ENCODE measurements at regions not wholly inside any gene's neighbourhood (a gene's known extent, or its start where the extent isn't known, plus 50 kb on each side); places are given as distances from the start of the nearest gene placed in this dataset.

GRCh38 chr4:11739992-11740391 lies 311.3 kb upstream of the HS3ST1 start:
- H2AK5ac ChIP-seq (ENCODE audit: low read depth, low read length): no peak overlapping the region
- no peak for TF ChIP-seq EP300 (IDR thresholded peaks at IDR 0.05; ENCODE audit: borderline replicate concordance in 1 of 2, low read depth in 2 of 2, low read length in 2 of 2)
- TF ChIP-seq ASH2L (IDR thresholded peaks at IDR 0.05; ENCODE audit: low read length): no peak
- TF ChIP-seq SIN3A (conservative IDR thresholded peaks at IDR 0.05 in 1 of 2, IDR thresholded peaks at IDR 0.05 in 1 of 2; ENCODE audit: low read depth in 1 of 2, low read length in 2 of 2): no peak
- TF ChIP-seq NRF1 (IDR thresholded peaks at IDR 0.05; ENCODE audit: low read depth, low read length): no peak
- TF ChIP-seq HDAC2 (IDR thresholded peaks at IDR 0.05; ENCODE audit: borderline replicate concordance in 1 of 2, low read depth in 2 of 2, low read length in 2 of 2): no peak
- TF ChIP-seq EZH2 (IDR thresholded peaks at IDR 0.05; ENCODE audit: low read depth, low read length, severe bottlenecking): no peak
- TF ChIP-seq CTBP2 (IDR thresholded peaks at IDR 0.05; ENCODE audit: borderline replicate concordance, insufficient read depth, insufficient read length, low read length): no peak
- no peak for TF ChIP-seq CTCF (IDR thresholded peaks at IDR 0.05; ENCODE audit: control extremely low read depth in 1 of 3, insufficient read depth in 1 of 3, low read depth in 1 of 3, low read length in 3 of 3)
- TF ChIP-seq CHD2 (IDR thresholded peaks at IDR 0.05; ENCODE audit: low read length): no peak

More at GRCh38 chr4:11739992-11740391, 311.3 kb upstream of the HS3ST1 start:
- Histone ChIP-seq H2BK15ac (ENCODE audit: low read length) (no peak overlapping the region), H2AFZ (ENCODE audit: low read length) (no peak overlapping the region), H3K14ac (ENCODE audit: insufficient read length) (no peak overlapping the region), H2BK5ac (ENCODE audit: low read depth, low read length) (no peak overlapping the region), H4K20me1 (replicated peaks in 1 of 2; ENCODE audit: control insufficient read depth in 1 of 2, insufficient read depth in 2 of 2, low read length in 2 of 2) (no peaks in the 10 kb centered on the region), H4K5ac (ENCODE audit: insufficient read length, low read depth, low read length) (no peak overlapping the region), H3K4ac (replicated peaks; ENCODE audit: insufficient read length, low read depth, low read length) (no peak overlapping the region), H3K56ac (replicated peaks; ENCODE audit: insufficient read length, low read depth, low read length) (no peak overlapping the region), H3K9ac (replicated peaks in 1 of 4; ENCODE audit: extremely low read depth in 1 of 4, low read depth in 3 of 4, low read length in 3 of 4) (no peak overlapping the region), H3K79me1 (ENCODE audit: low read depth, low read length) (no peaks in the 10 kb centered on the region), H3K18ac (ENCODE audit: extremely low read depth, low read length) (no peak overlapping the region), H3K23ac (ENCODE audit: insufficient read length) (no peak overlapping the region), H3K4me2 (ENCODE audit: insufficient read depth in 1 of 2, low read depth in 2 of 2, low read length in 2 of 2) (no peak overlapping the region), H3K9me3 (ENCODE audit: insufficient read depth in 2 of 2, low read depth in 1 of 2, low read length in 1 of 2) (peaks cover 0 to 3% of the 10 kb centered on the region in 2 experiments; a peak in 2 of 4 replicates), H2BK20ac (ENCODE audit: low read length) (no peak overlapping the region), H3K23me2 (ENCODE audit: low read depth, low read length) (no peaks in the 10 kb centered on the region; the same call in 1 of the 2 replicates), H3K79me2 (ENCODE audit: control insufficient read depth in 1 of 2, insufficient read depth in 2 of 2, low read length in 2 of 2) (no peaks in the 10 kb centered on the region), H3K4me1 (replicated peaks in 1 of 4; ENCODE audit: control insufficient read depth in 3 of 4, insufficient read depth in 4 of 4, low read length in 3 of 4) (no peaks in the 10 kb centered on the region), H3K36me3 (ENCODE audit: control insufficient read depth in 2 of 4, insufficient read depth in 4 of 4, low read length in 3 of 4) (no peaks in the 10 kb centered on the region), H3K27ac (ENCODE audit: low read depth, low read length) (no peak overlapping the region), H4K91ac (replicated peaks; ENCODE audit: insufficient read length, low read length) (no peak overlapping the region), H3K27me3 (replicated peaks in 1 of 4; ENCODE audit: control insufficient read depth in 3 of 4, extremely low read depth in 1 of 4, insufficient read depth in 3 of 4, low read length in 3 of 4) (no peaks in the 10 kb centered on the region), H3K4me3 (ENCODE audit: extremely low read depth in 1 of 4, insufficient read depth in 2 of 4, low read depth in 3 of 4, low read length in 4 of 4) (no peak overlapping the region), H4K8ac (ENCODE audit: extremely low read depth, insufficient read depth, low read length) (no peak overlapping the region), H2BK12ac (ENCODE audit: low read depth, low read length) (no peak overlapping the region), H2BK120ac (replicated peaks; ENCODE audit: low read depth, low read length) (no peak overlapping the region)
- CTCF ChIA-PET (ENCODE audit: partially characterized antibody): no interaction called here
- FAIRE-seq (no peak), DNase-seq (ENCODE audit: low read depth in 1 of 2, low spot score in 2 of 2) (no peak)
- POLR2A ChIA-PET (ENCODE audit: partially characterized antibody): no interaction called here
- 86% methylated on average over 1 of the region's 1 CpG; no CpG with 5 or more reads in 1 of the 2 experiments for WGBS, 2 experiments (ENCODE audit: extremely low coverage in 1 of 2, insufficient coverage in 1 of 2, insufficient read length in 1 of 2, insufficient replicate concordance in 2 of 2, low coverage in 1 of 2, low lambda C conversion rate in 2 of 2, missing lambda C conversion rate in 1 of 2)
